Hematopoietic multipotent progenitor cell treated with erythropoietin and hydrocortisone succinate and interleukin-3 and kit ligand, for 4 days (in vitro differentiated cells): ENCODE measurements at regions not wholly inside any gene's neighbourhood (a gene's known extent, or its start where the extent isn't known, plus 50 kb on each side); places are given as distances from the start of the nearest gene placed in this dataset.
"Not testable (repeated sequence)": the region's sequence is repeated elsewhere in the genome, so short reads cannot be mapped to it uniquely, and the experiment has no call there.

Experiments used
- DNase-seq: peaks from one replicate; pipeline ENCODE4 v3.0.0-alpha.2; 2015

DNA sequence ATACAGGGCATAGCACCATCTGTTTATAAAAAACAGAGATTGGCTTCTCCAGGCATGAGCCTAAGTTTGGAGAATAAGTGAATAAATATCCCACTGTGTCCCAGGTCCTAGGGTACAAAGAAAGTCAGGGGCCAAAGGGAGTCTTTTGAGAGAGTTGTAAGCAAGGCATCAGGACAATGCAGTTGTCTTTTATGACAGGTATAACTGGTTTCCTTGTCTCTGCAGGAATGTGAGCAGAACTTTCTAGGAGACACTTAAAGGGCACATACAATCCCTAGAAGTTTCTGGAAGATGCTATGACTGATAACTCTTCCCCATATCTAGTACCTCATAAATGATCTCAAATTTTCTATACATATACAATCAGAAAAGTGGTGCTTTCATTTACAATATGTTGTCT is 245.6 kb upstream of the RGMB start:
- no peak for DNase-seq

DNA sequence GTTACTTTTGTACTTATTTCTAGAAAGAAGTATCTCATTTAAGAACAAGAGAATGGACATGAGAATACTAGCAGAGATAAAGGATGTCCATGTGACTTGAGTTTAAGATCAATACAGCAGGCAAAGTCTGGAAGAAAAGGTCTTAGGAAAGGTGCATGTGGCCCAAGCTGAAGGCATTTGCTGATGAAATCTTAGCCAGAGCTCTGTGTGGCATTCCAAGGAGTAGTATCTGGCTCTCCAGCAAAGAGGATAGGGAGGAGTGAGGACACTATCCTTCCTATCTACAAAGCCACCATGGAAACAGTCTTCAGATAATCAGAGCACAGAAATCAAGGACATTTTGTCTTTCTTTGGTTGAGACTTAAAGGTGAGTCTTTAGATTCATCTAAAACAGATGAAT is 244.1 kb upstream of the RGMB start:
- no peak for DNase-seq

DNA sequence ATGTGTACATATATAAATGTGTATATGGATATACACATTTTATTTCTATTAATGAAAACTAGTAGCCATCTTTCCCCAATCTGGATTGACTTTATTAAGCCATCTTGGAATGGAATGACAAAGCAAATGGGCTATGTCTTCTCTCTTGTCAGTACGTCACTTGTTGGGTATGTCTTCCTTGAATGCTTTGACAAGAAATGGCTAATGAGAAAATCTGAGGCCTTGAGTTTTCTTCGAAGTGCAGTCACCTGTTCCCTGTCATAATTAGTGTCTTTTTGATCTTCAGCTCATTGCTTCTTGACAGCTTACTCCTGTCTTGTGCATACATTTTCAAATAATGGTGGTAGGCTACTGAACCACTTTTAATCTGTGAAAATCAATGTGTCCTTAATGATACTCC is 243.2 kb upstream of the RGMB start:
- DNase-seq, result no peak

DNA sequence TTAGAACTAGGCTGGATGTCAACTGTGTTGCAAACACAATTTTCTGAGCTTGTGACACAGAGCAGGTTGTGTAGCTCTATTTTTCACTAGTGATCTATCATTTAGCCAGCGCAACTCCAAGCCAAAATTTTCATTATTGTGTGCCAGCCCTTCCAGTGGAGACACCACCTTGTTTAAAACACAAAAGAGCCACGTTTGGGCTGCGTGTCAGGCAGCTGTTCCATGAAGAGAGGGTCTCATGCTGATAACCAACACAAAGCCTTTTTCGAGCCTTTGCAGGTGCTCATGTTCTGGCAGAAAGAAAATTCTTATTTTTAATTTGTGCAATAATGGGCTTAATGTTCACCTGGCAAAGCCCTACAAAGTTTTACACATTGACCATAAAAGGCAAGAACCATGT is 237.6 kb upstream of the RGMB start:
- DNase-seq, result no peak

DNA sequence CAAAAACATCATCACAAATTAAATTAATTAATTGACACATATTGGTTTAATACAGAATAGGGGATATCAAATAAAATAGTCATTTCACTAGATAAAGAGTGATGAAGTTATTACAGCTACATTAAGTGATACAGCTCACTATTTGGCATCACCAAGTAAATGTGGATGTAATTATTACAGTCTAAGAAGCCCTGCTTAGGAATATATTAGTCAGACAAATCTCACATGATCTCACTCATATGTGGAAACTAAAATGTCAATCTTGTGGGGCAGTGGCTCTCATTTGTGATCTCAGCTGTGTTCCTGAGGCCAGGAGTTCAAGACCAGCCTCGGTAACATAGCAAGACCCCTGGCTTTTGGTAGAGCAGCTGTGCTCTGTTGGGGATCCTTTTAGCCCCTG is 233.4 kb upstream of the RGMB start:
- DNase-seq, result no peak

DNA sequence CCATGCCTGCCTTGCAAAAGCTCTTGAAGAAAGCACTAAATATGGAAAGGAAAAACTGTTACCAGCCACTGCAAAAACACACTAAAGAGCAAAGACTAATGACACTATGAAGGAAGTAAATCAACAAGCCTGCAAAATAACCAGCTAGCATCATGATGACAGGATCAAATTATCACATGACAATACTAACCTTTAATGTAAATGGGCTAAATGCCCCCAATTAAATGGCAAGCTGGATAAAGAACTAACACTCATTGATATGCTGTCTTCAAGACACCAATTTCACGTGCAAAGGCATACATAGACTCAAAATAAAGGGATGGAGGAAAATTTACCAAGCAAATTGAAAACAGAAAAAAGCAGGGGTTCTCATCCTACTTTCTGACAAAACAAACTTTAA is 231.8 kb upstream of the RGMB start:
- no peak for DNase-seq

DNA sequence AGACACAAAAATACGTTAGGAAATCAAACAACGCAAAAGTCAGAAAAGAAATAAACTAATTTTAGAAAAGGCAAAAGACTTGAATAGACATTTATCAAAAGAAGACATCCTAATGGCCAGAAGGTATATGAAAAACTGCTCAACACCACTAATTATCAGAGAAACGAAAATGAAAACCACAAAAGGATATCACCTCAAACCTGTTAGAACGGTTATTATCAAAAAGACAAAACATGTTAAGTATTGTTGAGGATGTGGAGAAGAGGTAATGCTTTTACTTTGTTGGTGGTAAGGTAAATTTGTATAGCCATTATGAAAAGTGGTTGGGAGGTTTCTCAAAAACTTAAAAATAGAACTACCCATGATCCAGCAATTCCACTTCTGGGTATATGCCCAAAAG is 230.0 kb upstream of the RGMB start:
- no peak for DNase-seq

DNA sequence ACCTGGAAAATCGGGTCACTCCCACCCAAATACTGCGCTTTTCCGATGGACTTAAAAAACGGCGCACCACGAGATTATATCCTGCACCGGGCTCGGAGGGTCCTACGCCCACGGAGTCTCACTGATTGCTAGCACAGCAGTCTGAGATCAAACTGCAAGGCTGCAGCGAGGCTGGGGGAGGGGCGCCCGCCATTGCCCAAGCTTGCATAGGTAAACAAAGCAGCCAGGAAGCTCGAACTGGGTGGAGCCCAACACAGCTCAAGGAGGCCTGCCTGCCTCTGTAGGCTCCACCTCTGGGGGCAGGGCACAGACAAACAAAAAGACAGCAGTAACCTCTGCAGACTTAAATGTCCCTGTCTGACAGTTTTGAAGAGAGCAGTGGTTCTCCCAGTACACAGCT is 226.5 kb upstream of the RGMB start:
- DNase-seq, result not testable (repeated sequence)

DNA sequence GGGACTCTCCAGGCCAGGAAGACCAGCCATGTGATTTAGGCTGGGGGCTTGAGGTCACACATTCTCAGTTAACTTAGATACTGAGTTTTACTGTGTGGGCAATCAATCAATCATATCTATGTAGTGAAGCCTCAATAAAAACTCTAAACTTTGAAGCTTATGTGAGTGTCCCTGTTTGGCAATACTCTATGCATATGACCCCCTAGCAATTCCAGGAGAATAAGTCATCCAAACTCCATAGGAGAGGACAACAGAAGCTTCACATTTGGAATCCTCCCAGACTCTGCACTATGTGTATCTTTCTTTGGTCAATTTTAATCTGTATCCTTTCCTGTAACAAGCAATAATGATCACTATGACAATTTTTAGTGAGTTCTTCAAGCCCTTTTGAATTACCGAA is 216.8 kb upstream of the RGMB start:
- DNase-seq, result no peak

DNA sequence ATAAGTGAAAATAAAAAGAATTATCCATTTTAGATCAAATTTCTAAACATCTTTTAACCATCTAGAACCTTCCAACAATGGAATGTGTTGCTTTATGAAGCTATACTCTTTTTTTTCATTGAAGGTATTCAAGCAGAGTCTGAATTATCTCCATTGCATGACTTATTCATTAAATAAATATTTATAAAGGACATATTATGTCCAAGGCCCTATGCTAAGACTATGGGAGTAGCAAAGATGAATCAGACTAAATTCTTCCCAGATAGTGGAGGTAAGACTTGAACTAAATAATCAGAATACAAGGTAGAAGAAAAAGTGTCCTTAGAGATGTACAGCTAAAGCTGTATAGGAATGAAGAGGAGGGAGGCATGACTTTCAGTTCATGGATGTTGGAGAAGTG is 215.5 kb upstream of the RGMB start:
- no peak for DNase-seq

DNA sequence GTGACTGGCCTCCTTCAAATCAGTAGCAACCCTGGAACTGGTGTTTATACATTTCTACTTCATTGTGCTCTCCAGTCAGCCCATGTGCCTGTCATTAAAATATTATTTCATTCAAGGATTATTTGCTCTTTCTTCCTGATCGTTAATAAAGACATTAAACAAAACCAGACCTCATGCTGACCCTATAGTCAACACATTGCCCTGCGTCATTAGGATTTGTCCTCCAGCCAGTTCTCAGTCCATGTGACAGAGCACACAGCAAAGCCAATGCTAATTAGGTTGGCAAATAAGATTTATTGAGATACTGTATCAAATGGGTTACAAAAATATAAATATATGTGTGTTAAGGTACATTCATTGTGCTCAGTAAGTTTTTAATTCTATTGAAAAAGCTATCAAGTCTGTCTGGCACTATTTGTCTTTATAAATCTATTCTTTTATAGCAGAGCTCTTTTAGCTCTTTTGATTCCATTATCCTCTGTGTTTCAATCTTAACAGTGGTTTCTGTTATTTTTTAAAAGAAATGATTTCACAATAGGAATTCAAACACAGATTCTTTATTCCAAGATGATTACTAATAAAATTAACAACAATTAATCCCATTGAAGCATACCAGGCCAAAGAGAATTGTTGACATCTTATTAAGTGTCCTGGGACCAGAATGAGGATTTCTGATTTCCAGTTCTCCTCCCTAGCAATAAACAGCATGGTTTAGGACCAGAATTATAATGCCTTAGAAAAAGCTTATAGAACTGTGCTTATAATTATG is 209.4 kb upstream of the RGMB start:
- no peak for DNase-seq

DNA sequence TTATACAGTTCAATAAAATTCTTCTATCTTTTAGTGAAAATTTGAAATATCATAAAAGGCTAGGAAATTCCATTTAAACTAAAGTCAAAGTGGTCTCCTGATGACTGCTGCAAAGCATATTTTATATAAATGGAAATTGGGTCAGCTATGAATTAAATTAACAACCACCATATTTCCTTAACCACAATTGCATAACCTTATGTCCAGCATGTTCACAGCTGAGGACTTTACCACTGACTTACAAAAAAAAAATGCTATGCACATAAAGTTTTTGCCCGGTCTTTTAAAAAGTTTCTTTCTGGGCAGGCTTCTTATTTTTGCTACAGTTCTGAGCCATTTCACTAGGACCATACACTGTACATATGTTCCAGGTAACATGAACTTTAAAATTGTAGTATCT is 208.6 kb upstream of the RGMB start:
- DNase-seq, result no peak

DNA sequence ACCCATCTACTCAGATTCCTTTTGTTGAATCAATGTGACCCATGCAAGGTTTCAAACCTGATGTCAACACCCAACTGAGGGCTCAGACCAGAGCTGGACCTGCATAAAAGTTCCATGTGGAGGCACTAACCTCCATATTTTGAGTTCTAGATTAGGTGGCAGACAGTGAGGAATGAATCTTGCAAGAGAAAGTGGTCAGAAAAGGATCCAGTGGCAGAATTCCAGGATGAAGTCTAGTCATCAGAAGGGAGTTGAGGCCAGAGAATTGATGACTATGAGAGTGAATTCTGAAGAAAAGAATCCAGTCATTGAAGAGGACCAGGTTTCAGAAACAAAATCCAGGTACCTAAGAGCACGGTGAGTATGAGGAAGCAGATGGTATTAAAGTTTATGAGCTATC is 205.1 kb upstream of the RGMB start:
- no peak for DNase-seq

DNA sequence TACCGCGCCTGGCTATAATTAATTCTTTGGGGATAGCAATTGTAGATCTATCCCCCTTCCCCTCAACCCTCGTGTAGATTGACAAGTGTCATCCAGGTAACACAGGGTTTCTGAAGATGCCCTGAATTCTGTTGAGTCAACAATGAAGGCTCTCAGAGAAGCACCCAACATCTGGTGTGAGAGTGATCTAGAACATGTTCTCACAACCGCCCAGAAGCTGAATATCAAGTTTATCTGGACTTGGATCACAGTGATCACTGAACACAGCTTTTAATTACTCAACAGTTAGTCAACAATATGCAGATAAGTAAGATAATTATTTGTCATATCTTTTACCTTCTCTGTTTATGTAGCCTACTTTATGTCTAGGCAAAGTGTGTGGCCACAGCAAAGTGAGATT is 204.2 kb upstream of the RGMB start:
- no peak for DNase-seq

DNA sequence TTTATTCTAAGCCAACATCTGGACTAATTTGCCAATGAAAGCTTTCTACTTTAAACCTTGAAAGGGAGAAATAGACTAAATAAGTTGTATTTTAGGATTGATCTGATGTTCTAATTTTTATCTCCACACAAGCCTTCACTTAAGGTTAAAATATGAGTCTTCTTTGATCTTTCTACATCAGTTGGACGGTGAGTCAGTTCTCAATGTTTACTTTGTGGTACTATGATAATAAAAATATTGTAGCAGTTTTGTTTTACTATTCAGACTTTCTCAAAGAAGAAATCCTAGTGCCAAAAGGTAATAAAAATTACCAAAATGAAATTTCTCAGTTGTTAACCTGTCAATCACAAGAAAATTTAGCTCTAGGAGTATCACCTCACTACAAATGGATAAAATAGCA is 203.5 kb upstream of the RGMB start:
- DNase-seq, result no peak

DNA sequence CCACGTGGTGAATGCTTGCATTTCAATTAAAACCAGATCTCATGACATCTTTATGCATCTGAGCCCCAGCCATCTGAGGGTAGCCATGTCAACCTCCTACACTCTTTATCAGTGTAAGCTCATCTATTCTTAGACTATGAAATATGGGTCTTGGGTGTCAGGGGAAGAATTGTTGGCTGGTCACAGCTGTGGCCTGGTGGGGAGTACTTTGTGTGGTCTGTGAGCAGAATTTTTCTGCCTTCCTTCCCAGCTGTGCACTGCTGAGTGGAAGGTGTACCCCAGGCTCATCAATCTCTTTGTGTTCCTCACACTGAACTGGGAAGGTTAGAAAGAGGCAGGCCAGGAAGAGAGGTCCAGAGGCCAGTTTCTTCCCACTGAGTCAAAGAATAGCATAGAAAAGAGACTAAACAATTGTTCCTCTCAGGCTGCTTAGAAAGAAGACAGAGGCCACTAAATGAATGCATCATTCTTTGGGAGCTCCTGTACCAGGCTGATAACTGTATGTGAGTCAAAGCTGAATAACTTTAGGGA is 202.7 kb upstream of the RGMB start:
- no peak for DNase-seq

DNA sequence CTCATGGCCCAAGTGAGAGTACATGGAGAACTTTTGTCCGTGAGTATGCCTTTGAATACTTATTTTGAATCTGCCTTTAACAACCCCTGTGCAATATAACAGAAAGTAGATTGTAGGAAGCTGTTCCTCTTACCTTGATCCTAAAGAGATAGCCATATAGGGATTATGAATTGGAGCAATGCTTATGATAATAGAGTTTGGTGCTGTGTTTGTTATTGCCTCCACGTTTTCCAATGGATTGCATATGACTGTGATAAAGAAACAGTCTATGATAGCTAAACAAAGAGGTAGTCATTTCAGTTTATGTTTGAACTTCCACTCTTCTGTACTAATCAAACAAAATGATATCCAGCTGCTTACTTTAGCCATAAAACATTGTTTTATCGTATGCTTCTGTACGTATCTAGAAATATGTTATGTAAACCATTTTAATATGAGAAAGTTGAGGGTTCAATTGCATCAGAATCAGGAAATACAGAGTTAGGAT is 199.6 kb upstream of the RGMB start:
- DNase-seq, result no peak

DNA sequence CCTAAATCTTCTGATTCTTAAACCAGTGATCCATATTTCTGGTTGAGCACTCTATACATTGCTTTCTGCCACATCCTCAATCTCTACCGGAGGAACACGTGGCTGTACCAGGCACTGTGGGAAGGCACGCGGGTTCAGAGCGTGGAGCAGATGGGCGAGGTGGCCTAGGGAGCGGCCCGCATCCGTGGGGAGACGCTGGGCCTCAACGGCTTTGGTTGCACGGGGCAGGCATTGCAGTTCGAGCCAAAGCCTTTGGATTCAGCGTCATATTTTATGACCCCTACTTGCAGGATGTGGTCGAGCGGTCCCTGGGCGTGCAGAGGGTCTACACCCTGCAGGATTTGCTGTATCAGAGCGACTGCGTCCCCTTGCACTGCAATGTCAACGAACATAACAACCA is 197.2 kb upstream of the RGMB start:
- DNase-seq, result no peak

DNA sequence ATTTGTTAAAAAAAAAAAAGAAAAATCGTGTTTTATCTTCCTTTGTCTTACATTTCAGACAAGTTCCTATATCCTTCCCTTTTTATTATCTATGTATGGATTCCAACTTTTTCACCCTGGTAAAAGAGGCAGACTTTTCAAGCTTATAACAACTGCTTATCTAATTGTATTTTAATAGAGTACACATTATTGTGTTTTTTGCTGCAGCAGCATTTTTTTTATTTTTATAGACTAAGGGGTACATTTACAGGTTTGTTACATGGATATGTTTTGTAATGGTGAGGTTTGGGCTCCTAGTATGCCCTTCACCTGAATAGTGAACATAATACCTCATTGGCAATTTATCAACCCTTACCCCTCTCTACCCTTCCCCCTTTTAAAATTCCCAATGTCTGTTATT is 195.0 kb upstream of the RGMB start:
- no peak for DNase-seq

DNA sequence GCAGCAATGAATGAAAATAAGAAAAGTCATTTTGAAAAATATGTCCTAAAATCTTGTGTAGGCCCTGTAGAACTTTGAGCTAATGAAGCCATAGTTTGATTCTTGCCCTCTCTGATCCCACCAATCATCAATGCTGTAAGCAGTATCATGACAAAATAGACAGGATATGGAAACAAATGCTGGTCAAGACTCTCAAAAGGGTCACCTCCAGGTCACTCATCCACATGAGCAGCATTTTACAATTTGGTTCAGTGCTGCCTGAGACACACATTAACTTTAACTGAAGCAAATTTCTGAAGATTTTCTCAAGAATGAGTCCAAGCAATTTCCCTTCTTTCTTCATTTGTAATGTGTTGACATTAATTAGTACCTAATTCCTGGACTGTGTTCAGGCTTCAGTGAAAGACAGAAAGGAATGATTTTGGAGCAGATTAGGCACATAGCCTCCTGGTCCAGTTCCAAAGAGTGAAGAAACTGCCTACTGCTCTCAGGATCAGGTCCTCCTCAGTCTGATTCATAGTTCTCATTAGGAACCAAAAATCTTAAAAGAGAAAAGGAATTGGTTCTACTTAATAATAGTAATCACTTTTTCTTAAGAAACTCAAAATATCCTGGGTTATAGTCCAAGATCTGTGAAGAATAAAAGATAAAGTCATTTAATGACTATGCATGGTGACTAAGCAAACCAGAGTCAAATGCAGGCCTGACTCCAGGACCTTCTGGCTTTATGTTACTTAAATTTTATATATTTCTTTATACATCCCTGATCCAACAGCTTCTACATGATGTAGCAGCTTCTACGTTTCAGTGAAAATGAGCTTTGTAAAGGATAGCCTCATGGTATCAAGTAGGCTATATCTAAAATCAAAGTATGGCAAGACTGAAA is 192.1 kb upstream of the RGMB start:
- DNase-seq, result no peak

DNA sequence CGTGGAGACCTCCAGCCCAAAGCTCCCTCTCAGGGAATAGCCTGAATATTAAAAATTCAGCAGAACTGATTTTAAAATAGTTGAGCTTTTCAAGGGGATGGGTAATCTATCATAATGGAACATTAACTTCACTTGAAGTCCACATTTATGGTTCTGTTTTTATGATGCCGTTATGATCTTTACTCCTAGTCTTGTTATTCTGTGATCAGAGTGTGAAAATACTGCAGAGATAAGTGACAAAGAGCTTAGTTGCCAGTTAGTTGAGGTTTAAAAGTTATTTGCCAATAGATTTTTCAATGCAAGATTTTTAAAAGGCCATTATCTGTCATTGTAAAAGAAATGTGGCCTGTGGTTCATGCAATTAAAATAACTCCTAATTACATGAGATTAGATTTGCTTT is 189.9 kb upstream of the RGMB start:
- no peak for DNase-seq

DNA sequence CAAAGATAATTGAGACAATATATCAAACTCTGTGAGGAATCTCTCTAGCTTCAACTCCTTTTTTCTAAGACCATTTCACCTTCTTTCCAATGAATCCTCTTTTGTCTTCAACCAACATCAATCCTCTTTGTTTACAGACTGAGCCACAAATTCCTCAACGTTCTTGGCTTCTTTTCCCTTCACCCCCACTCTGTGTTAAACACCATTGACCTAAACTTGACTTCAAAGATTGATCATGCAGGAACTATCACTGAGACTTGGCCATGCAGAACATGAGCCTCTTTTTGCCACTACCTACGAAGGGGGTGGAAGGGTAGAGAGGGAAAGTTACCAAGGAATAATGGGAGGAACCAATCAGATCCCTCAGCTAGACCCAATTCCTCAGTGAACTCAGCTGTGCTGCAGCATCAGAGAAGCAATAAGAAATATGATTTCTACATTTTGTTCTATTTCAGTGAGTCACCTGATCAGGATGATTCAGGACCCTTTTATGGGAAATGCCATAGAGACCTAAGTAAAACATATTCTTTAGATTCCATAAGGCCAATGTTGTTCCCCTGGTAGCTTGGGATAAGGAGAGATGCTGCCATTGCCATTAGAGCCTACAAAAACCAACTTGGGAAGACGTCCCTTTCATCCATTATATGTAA is 187.7 kb upstream of the RGMB start:
- DNase-seq, result no peak

DNA sequence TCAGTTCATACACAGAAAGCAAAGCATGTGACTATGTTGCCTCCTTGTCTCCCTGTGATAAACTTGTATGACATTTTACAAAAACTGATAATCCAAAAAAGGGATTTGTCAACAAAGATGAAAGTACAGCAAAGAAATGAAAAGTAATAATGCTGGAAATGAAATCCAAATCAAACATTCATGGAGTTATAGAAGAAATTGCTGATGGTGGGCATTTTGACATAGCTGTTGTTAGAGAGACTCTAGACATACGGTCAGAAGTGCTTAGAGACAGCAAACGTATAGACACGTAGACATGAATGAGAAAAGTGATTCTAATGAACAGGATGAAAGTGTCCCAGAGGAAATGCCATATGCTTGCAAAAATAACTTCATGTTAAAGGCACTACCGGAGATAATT is 186.9 kb upstream of the RGMB start:
- DNase-seq, result no peak

DNA sequence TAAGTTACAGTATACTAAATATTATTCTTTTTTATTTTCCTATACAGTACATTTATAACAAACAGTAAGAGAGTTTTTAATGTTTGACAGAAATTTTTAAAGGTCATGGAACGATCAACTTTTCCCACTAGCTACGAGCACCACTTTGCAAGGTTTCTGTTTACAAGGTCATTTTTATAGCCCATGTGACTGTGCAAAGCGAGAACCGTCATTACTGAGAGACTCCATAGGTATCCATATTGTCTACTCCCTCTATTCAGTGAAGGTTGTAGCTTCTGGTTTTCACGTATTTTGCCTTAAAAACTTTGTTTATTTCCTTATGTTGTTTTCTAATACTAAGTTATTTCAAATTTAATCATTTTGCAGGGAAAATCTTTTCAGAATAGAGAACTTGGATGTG is 186.3 kb upstream of the RGMB start:
- DNase-seq, result no peak
